GM23248 (cell line): ENCODE measurements at regions not wholly inside any gene's neighbourhood (a gene's known extent, or its start where the extent isn't known, plus 50 kb on each side); places are given as distances from the start of the nearest gene placed in this dataset.

Experiments used
- EZH2 ChIP-seq: fragments of 200-600 bp; sonication (generic); IDR thresholded peaks from 2 replicates; pipeline ENCODE4 v1.6.1; 2018; ENCODE audit warnings: antibody characterized with exemption, mild to moderate bottlenecking; ENCODE audit not compliant: insufficient read depth, poor library complexity, severe bottlenecking
- EZH2phosphoT487 ChIP-seq: fragments of 200-600 bp; sonication (generic); IDR thresholded peaks from 2 replicates; pipeline ENCODE4 v1.6.1; 2018; ENCODE audit warnings: antibody characterized with exemption, moderate library complexity, mild to moderate bottlenecking, low read depth; ENCODE audit not compliant: insufficient read depth

- TF ChIP-seq EZH2phosphoT487 (no peak), EZH2 (no peak)
These were observed 175.8 kb upstream of the RALGAPA2 start for GRCh38 chr20:20888266-20888656.
